ENCODE measurements at regions not wholly inside any gene's neighbourhood (a gene's known extent, or its start where the extent isn't known, plus 50 kb on each side); places are given as distances from the start of the nearest gene placed in this dataset.

- TF ChIP-seq CBX5 (IDR thresholded peaks at IDR 0.05; ENCODE audit: low read depth, low read length) = no peak
- no peak for TF ChIP-seq RBBP5 (IDR thresholded peaks at IDR 0.05; ENCODE audit: borderline replicate concordance, low read depth, low read length)
- no peak for TF ChIP-seq KDM1A (IDR thresholded peaks at IDR 0.05; ENCODE audit: borderline replicate concordance, low read length)
- TF ChIP-seq TCF12 (IDR thresholded peaks at IDR 0.05; ENCODE audit: low read depth, low read length) = no peak
Observed at GRCh38 chr12:118512669-118513068, 136.3 kb downstream of the SUDS3 start (continued).
